SK-N-SH (cell line): ENCODE measurements at regions not wholly inside any gene's neighbourhood (a gene's known extent, or its start where the extent isn't known, plus 50 kb on each side); places are given as distances from the start of the nearest gene placed in this dataset.

ENCODE experiments used
- CHD2 ChIP-seq: fragments of 150-350 bp; IDR thresholded peaks from 2 replicates; pipeline ENCODE4 v1.6.1; 2018; ENCODE audit warnings: low read length; ENCODE audit not compliant: partially characterized antibody
- JUND ChIP-seq: IDR thresholded peaks from 2 replicates; pipeline ENCODE4 v1.4.0; 2012
- NFIC ChIP-seq: IDR thresholded peaks from 2 replicates; pipeline ENCODE4 v1.4.0; 2012; ENCODE audit warnings: borderline replicate concordance
- POLR2AphosphoS5 ChIP-seq: IDR thresholded peaks from 2 replicates; pipeline ENCODE4 v1.6.1; 2012; ENCODE audit warnings: low read depth, low read length
- RCOR1 ChIP-seq: fragments of 150-350 bp; IDR thresholded peaks from 2 replicates; pipeline ENCODE4 v1.6.1; 2017; ENCODE audit warnings: antibody characterized with exemption, low read length
- RFX5 ChIP-seq: IDR thresholded peaks from 2 replicates; pipeline ENCODE4 v1.6.1; 2012; ENCODE audit warnings: mild to moderate bottlenecking, improper control_type of control experiment, low read length
- SMC3 ChIP-seq: IDR thresholded peaks from 2 replicates; pipeline ENCODE4 v1.6.1; 2012; ENCODE audit warnings: low read depth, low read length, improper control_type of control experiment
- TAF1 ChIP-seq: IDR thresholded peaks from 2 replicates; pipeline ENCODE4 v1.6.1; 2012; ENCODE audit warnings: low read depth, mild to moderate bottlenecking, low read length, moderate library complexity, borderline replicate concordance
- TEAD4 ChIP-seq: IDR thresholded peaks from 2 replicates; pipeline ENCODE4 v1.4.0; 2012; ENCODE audit warnings: mild to moderate bottlenecking, borderline replicate concordance; ENCODE audit not compliant: insufficient read depth
- USF2 ChIP-seq: fragments of 150-350 bp; IDR thresholded peaks from 2 replicates; pipeline ENCODE4 v1.6.1; 2017; ENCODE audit warnings: antibody characterized with exemption, low read length, low read depth, borderline replicate concordance
- TF ChIP-seq, protein P1 (sequence below): fragments of 200-600 bp; sonication (generic); IDR thresholded peaks from 2 replicates; pipeline ENCODE4 v1.6.1; 2017; ENCODE audit warnings: antibody characterized with exemption, mild to moderate bottlenecking, moderate library complexity
- TF ChIP-seq, protein P2 (sequence below): IDR thresholded peaks from 2 replicates; pipeline ENCODE4 v1.4.0; 2012; ENCODE audit warnings: low read depth

- TF ChIP-seq, protein P1, sequence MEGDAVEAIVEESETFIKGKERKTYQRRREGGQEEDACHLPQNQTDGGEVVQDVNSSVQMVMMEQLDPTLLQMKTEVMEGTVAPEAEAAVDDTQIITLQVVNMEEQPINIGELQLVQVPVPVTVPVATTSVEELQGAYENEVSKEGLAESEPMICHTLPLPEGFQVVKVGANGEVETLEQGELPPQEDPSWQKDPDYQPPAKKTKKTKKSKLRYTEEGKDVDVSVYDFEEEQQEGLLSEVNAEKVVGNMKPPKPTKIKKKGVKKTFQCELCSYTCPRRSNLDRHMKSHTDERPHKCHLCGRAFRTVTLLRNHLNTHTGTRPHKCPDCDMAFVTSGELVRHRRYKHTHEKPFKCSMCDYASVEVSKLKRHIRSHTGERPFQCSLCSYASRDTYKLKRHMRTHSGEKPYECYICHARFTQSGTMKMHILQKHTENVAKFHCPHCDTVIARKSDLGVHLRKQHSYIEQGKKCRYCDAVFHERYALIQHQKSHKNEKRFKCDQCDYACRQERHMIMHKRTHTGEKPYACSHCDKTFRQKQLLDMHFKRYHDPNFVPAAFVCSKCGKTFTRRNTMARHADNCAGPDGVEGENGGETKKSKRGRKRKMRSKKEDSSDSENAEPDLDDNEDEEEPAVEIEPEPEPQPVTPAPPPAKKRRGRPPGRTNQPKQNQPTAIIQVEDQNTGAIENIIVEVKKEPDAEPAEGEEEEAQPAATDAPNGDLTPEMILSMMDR: no peak
- TF ChIP-seq RCOR1 (no peak), NFIC (no peak), RFX5 (no peak), TEAD4 (no peak), CHD2 (no peak), JUND (no peak), SMC3 (no peak), TAF1 (no peak), POLR2AphosphoS5 (no peak), USF2 (no peak)
- TF ChIP-seq, protein P2, sequence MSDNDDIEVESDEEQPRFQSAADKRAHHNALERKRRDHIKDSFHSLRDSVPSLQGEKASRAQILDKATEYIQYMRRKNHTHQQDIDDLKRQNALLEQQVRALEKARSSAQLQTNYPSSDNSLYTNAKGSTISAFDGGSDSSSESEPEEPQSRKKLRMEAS: no peak
These were observed 301.1 kb downstream of the ABCC12 start for GRCh38 chr16:47854737-47855136.
